Mucosa of stomach (tissue), 1 donor: ENCODE measurements at regions not wholly inside any gene's neighbourhood (a gene's known extent, or its start where the extent isn't known, plus 50 kb on each side); places are given as distances from the start of the nearest gene placed in this dataset.

Experiments used
- H3K27me3 ChIP-seq: one replicate; pipeline ENCODE4 v1.7.0; 2013; ENCODE audit warnings: mild to moderate bottlenecking, low read length; ENCODE audit not compliant: control insufficient read depth, insufficient read depth
- H3K36me3 ChIP-seq: one replicate; pipeline ENCODE4 v1.7.0; 2013; ENCODE audit warnings: low read length; ENCODE audit not compliant: control insufficient read depth, insufficient read depth
- H3K4me1 ChIP-seq: one replicate; pipeline ENCODE4 v1.7.0; 2013; ENCODE audit warnings: mild to moderate bottlenecking, low read length; ENCODE audit not compliant: control insufficient read depth, insufficient read depth
- H3K4me3 ChIP-seq: one replicate; pipeline ENCODE4 v1.7.0; 2013; ENCODE audit warnings: low read length
- H3K9ac ChIP-seq: one replicate; pipeline ENCODE4 v1.7.0; 2013; ENCODE audit warnings: mild to moderate bottlenecking, low read length, moderate library complexity
- H3K9me3 ChIP-seq: one replicate; pipeline ENCODE4 v1.7.0; 2013; ENCODE audit warnings: mild to moderate bottlenecking, low read length, moderate library complexity; ENCODE audit not compliant: control insufficient read depth
- donor health status: Pancreatic carcinoma.

- Histone ChIP-seq H3K9me3 (no peaks in the 10 kb centered on the region), H3K9ac (no peak overlapping the region), H3K27me3 (no peaks in the 10 kb centered on the region), H3K4me3 (no peak overlapping the region), H3K4me1 (peaks cover 11% of the 10 kb centered on the region), H3K36me3 (no peaks in the 10 kb centered on the region)
These were observed 333.4 kb downstream of the MAF start for GRCh38 chr16:79267146-79267545.

- no peak overlapping the region for H3K4me3 ChIP-seq
- no peaks in the 10 kb centered on the region for H3K36me3 ChIP-seq
- H3K9me3 ChIP-seq, result no peaks in the 10 kb centered on the region
- no peaks in the 10 kb centered on the region for H3K27me3 ChIP-seq
- H3K4me1 ChIP-seq, result peaks cover 14% of the 10 kb centered on the region
- no peak overlapping the region for H3K9ac ChIP-seq
These were observed 334.8 kb downstream of the MAF start for GRCh38 chr16:79265701-79266100.

GRCh38 chr16:79265196-79265595 lies 335.3 kb downstream of the MAF start:
- H3K36me3 ChIP-seq, result no peaks in the 10 kb centered on the region
- H3K9ac ChIP-seq, result no peak overlapping the region
- no peaks in the 10 kb centered on the region for H3K9me3 ChIP-seq
- no peaks in the 10 kb centered on the region for H3K27me3 ChIP-seq
- H3K4me1 ChIP-seq, result peaks cover 14% of the 10 kb centered on the region
- no peak overlapping the region for H3K4me3 ChIP-seq

GRCh38 chr16:79264237-79265109 lies 336.1 kb downstream of the MAF start:
- peaks cover 14% of the 10 kb centered on the region for H3K4me1 ChIP-seq
- no peaks in the 10 kb centered on the region for H3K27me3 ChIP-seq

GRCh38 chr16:79263425-79263824 lies 337.1 kb downstream of the MAF start:
- peaks cover 14% of the 10 kb centered on the region for H3K4me1 ChIP-seq
- H3K4me3 ChIP-seq, result no peak overlapping the region
- no peaks in the 10 kb centered on the region for H3K9me3 ChIP-seq
- no peak overlapping the region for H3K9ac ChIP-seq
- no peaks in the 10 kb centered on the region for H3K27me3 ChIP-seq
- no peaks in the 10 kb centered on the region for H3K36me3 ChIP-seq

More at GRCh38 chr16:79264237-79265109, 336.1 kb downstream of the MAF start:
- H3K36me3 ChIP-seq, result no peaks in the 10 kb centered on the region
- H3K9me3 ChIP-seq, result no peaks in the 10 kb centered on the region
- no peak overlapping the region for H3K9ac ChIP-seq
- H3K4me3 ChIP-seq, result no peak overlapping the region
